HPDE6-E6E7 (cell line): ENCODE measurements at regions not wholly inside any gene's neighbourhood (a gene's known extent, or its start where the extent isn't known, plus 50 kb on each side); places are given as distances from the start of the nearest gene placed in this dataset.
"Not testable (repeated sequence)": the region's sequence is repeated elsewhere in the genome, so short reads cannot be mapped to it uniquely, and the experiment has no call there.

Experiments
- DNase-seq: peaks from one replicate; pipeline ENCODE4 v3.0.0; 2011; ENCODE audit warnings: missing footprints; ENCODE audit errors: extremely low spot score

- no peak for DNase-seq
These were observed 57.7 kb downstream of the SOX3 start for GRCh38 chrX:140447150-140447549.

GRCh38 chrX:140440876-140441275 is 64.0 kb downstream of the SOX3 start:
- no peak for DNase-seq

- no peak for DNase-seq
These were observed 65.4 kb downstream of the SOX3 start for GRCh38 chrX:140439476-140439875.

- no peak for DNase-seq
These were observed 70.5 kb downstream of the SOX3 start for GRCh38 chrX:140434347-140434746.

GRCh38 chrX:140433582-140433981 is 71.3 kb downstream of the SOX3 start:
- DNase-seq: no peak

- no peak for DNase-seq
These were observed 72.3 kb downstream of the SOX3 start for GRCh38 chrX:140432346-140433175.

- no peak for DNase-seq
These were observed 73.3 kb downstream of the SOX3 start for GRCh38 chrX:140431521-140431920.

- no peak for DNase-seq
These were observed 79.0 kb downstream of the SOX3 start for GRCh38 chrX:140425712-140426395.

GRCh38 chrX:140422501-140422900 is 82.4 kb downstream of the SOX3 start:
- DNase-seq: no peak

- DNase-seq: not testable (repeated sequence)
These were observed 102.7 kb downstream of the SOX3 start for GRCh38 chrX:140402131-140402530.

- not testable (repeated sequence) for DNase-seq
These were observed 108.5 kb downstream of the SOX3 start for GRCh38 chrX:140396326-140396725.

GRCh38 chrX:140393507-140393906 is 111.4 kb downstream of the SOX3 start:
- DNase-seq: no peak

- no peak for DNase-seq
These were observed 113.6 kb downstream of the SOX3 start for GRCh38 chrX:140391313-140391712.

GRCh38 chrX:140389331-140389730 is 115.5 kb downstream of the SOX3 start:
- DNase-seq: no peak

- DNase-seq: no peak
These were observed 142.0 kb downstream of the SOX3 start for GRCh38 chrX:140362861-140363260.

GRCh38 chrX:140360924-140361323 is 143.9 kb downstream of the SOX3 start:
- DNase-seq: no peak

- no peak for DNase-seq
These were observed 144.6 kb downstream of the SOX3 start for GRCh38 chrX:140360284-140360683.

- DNase-seq: no peak
These were observed 148.9 kb downstream of the SOX3 start for GRCh38 chrX:140355922-140356321.

GRCh38 chrX:140355429-140355828 is 149.4 kb downstream of the SOX3 start:
- no peak for DNase-seq

- no peak for DNase-seq
These were observed 150.3 kb downstream of the SOX3 start for GRCh38 chrX:140354431-140355120.

- no peak for DNase-seq
These were observed 158.1 kb downstream of the SOX3 start for GRCh38 chrX:140346729-140347128.

- no peak for DNase-seq
These were observed 161.5 kb downstream of the SOX3 start for GRCh38 chrX:140343226-140343868.
